KMS-11 (cell line): ENCODE measurements at regions not wholly inside any gene's neighbourhood (a gene's known extent, or its start where the extent isn't known, plus 50 kb on each side); places are given as distances from the start of the nearest gene placed in this dataset.

ENCODE experiments used
- H2AFZ ChIP-seq: fragments of 200-600 bp; sonication (generic); 2 replicates; pipeline ENCODE4 v1.6.1; 2016; ENCODE audit warnings: antibody characterized with exemption, mixed run types, low read depth
- H3K27ac ChIP-seq: fragments of 200-600 bp; sonication (generic); 2 replicates; pipeline ENCODE4 v1.6.1; 2016; ENCODE audit warnings: mild to moderate bottlenecking, mixed run types
- H3K27me3 ChIP-seq: fragments of 200-600 bp; sonication (generic); 2 replicates; pipeline ENCODE4 v1.6.1; 2017; ENCODE audit warnings: mild to moderate bottlenecking, low read depth, mixed run types, moderate library complexity; ENCODE audit not compliant: insufficient read depth
- H3K36me3 ChIP-seq: fragments of 200-600 bp; sonication (generic); 2 replicates; pipeline ENCODE4 v1.6.1; 2017; ENCODE audit warnings: mild to moderate bottlenecking, mixed run types; ENCODE audit not compliant: insufficient read depth
- H3K4me1 ChIP-seq: fragments of 200-600 bp; sonication (generic); 2 replicates; pipeline ENCODE4 v1.6.1; 2016; ENCODE audit warnings: mild to moderate bottlenecking, low read depth, mixed run types; ENCODE audit not compliant: poor library complexity, severe bottlenecking
- H3K4me2 ChIP-seq: fragments of 200-600 bp; sonication (generic); 2 replicates; pipeline ENCODE4 v1.7.0; 2016; ENCODE audit warnings: mild to moderate bottlenecking, mixed run types
- H3K4me3 ChIP-seq: fragments of 200-600 bp; sonication (generic); IDR thresholded peaks from 2 replicates; pipeline ENCODE4 v1.6.1; 2017; ENCODE audit warnings: low read depth, low read length, mixed read lengths; ENCODE audit not compliant: insufficient read depth
- H3K79me2 ChIP-seq: fragments of 200-600 bp; sonication (generic); 2 replicates; pipeline ENCODE4 v1.6.1; 2016; ENCODE audit warnings: low read depth, mixed run types; ENCODE audit not compliant: insufficient read depth
- H3K9ac ChIP-seq: fragments of 200-600 bp; sonication (generic); 2 replicates; pipeline ENCODE4 v1.6.1; 2016; ENCODE audit warnings: mild to moderate bottlenecking, mixed run types
- H4K20me1 ChIP-seq: fragments of 200-600 bp; sonication (generic); 2 replicates; pipeline ENCODE4 v1.6.1; 2016; ENCODE audit warnings: mild to moderate bottlenecking, mixed run types; ENCODE audit not compliant: insufficient read depth
- CTCF ChIP-seq: fragments of 200-600 bp; sonication (generic); conservative IDR thresholded peaks from 2 replicates; pipeline ENCODE4 v1.6.1; 2017; ENCODE audit warnings: low read depth, mild to moderate bottlenecking, antibody characterized with exemption, low read length, moderate library complexity, mixed read lengths

DNA sequence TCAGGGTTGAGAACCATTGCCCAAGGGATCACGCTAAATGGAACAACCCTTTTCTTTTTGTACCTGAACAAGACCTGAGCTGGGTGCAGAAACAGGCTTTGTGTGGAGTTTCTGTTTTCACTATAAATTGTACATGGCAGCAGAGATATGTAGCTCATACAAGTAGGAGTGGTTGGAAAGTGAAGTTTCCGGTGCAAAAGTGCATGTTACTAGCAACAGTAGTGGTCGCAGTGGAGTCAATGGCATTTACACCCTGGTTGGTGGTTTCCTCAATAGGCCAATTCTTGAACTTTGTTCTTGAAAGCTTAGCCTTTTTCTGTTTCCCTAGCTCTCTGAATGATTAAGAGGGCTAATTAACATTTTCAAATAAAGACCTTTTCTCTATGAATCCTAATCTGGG is 170.7 kb downstream of the NEBL start:
- H3K36me3 ChIP-seq, result no peaks in the 10 kb centered on the region
- H2AFZ ChIP-seq, result no peak overlapping the region
- no peaks in the 10 kb centered on the region for H3K27me3 ChIP-seq
- H4K20me1 ChIP-seq, result no peaks in the 10 kb centered on the region
- no peaks in the 10 kb centered on the region for H3K79me2 ChIP-seq
- no peak overlapping the region for H3K9ac ChIP-seq
- H3K4me1 ChIP-seq, result no peaks in the 10 kb centered on the region
- H3K4me3 ChIP-seq, result no peak overlapping the region
- H3K27ac ChIP-seq, result no peak overlapping the region
- TF ChIP-seq CTCF, result no peak
- no peak overlapping the region for H3K4me2 ChIP-seq

DNA sequence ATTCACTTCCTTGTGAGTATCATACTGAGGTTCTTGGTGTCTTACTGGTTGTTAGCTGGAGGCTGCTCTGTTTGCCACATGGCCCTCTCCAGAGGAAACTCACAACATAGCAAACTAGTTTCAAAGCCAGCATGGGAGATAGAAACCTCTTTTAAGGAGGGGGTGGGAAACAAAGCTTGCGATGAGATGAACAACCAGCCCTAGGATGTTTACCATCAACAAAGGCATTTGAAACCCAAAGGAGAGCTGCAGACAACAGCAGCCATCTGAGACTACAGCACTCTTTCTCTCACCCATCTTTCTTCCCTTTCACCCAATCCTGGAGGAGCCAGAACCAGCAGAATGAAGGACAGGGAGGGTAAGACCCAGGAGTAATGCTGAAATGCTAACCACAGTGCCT is 182.1 kb downstream of the NEBL start:
- no peak overlapping the region for H2AFZ ChIP-seq
- no peak overlapping the region for H3K9ac ChIP-seq
- no peak overlapping the region for H3K27ac ChIP-seq
- no peak overlapping the region for H3K4me2 ChIP-seq
- no peaks in the 10 kb centered on the region for H4K20me1 ChIP-seq
- no peak for TF ChIP-seq CTCF
- no peaks in the 10 kb centered on the region for H3K27me3 ChIP-seq
- H3K4me1 ChIP-seq, result no peaks in the 10 kb centered on the region
- H3K36me3 ChIP-seq, result no peaks in the 10 kb centered on the region
- no peak overlapping the region for H3K4me3 ChIP-seq
- no peaks in the 10 kb centered on the region for H3K79me2 ChIP-seq

DNA sequence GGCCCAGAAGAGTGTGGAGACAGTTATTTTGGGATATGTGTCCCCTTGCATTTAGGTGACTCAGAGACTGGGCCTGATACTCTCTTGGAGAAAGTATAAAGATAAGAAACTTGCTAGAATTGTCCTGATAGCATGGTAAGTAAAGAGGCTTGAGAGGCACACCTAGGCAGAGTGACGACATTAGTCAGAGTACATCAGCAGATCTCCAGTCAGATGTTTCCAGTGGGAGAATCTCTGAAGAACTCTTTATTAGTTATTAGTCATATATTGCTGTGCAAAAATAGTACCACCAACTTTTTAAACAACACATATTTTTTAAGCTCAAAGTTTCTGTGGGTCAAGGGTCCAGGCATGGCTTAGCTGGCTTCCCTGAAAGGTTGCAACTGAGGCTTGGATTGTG is 182.6 kb downstream of the NEBL start:
- TF ChIP-seq CTCF, result no peak
- no peak overlapping the region for H2AFZ ChIP-seq
- no peaks in the 10 kb centered on the region for H3K36me3 ChIP-seq

GRCh38 chr10:20713420-20713819 is 183.7 kb downstream of the NEBL start:
- Histone ChIP-seq H3K27me3 (no peaks in the 10 kb centered on the region), H3K4me1 (no peaks in the 10 kb centered on the region), H3K4me3 (no peak overlapping the region), H3K9ac (no peak overlapping the region), H3K36me3 (no peaks in the 10 kb centered on the region), H3K4me2 (no peak overlapping the region), H2AFZ (no peak overlapping the region), H4K20me1 (no peaks in the 10 kb centered on the region), H3K79me2 (no peaks in the 10 kb centered on the region), H3K27ac (no peak overlapping the region)
- no peak for TF ChIP-seq CTCF

More for the DNA sequence above, 182.6 kb downstream of the NEBL start:
- Histone ChIP-seq H3K27me3 (no peaks in the 10 kb centered on the region), H3K4me1 (no peaks in the 10 kb centered on the region), H3K27ac (no peak overlapping the region), H4K20me1 (no peaks in the 10 kb centered on the region), H3K9ac (no peak overlapping the region), H3K4me2 (no peak overlapping the region), H3K79me2 (no peaks in the 10 kb centered on the region), H3K4me3 (no peak overlapping the region)

GRCh38 chr10:20712774-20713173 is 184.3 kb downstream of the NEBL start:
- H4K20me1 ChIP-seq, result no peaks in the 10 kb centered on the region
- no peaks in the 10 kb centered on the region for H3K79me2 ChIP-seq
- no peaks in the 10 kb centered on the region for H3K36me3 ChIP-seq
- no peak overlapping the region for H3K4me2 ChIP-seq
- no peaks in the 10 kb centered on the region for H3K4me1 ChIP-seq
- no peak overlapping the region for H2AFZ ChIP-seq
- no peak overlapping the region for H3K4me3 ChIP-seq
- TF ChIP-seq CTCF, result no peak
- H3K27me3 ChIP-seq, result no peaks in the 10 kb centered on the region
- H3K27ac ChIP-seq, result no peak overlapping the region
- H3K9ac ChIP-seq, result no peak overlapping the region
